ENCODE measurements at regions not wholly inside any gene's neighbourhood (a gene's known extent, or its start where the extent isn't known, plus 50 kb on each side); places are given as distances from the start of the nearest gene placed in this dataset.
"Not testable (repeated sequence)": the region's sequence is repeated elsewhere in the genome, so short reads cannot be mapped to it uniquely, and the experiment has no call there.

GRCh38 chr9:27818348-27818747 is 245.1 kb upstream of the C9orf72 start:
- Histone ChIP-seq H3F3A (ENCODE audit: insufficient read depth, low read depth) (no peaks in the 10 kb centered on the region), H4K20me1 (ENCODE audit: insufficient read depth) (no peaks in the 10 kb centered on the region), H3K79me2 (ENCODE audit: low read depth) (no peaks in the 10 kb centered on the region), H2AFZ (no peak overlapping the region), H3K27me3 (ENCODE audit: insufficient read depth, low read depth) (no peaks in the 10 kb centered on the region), H3K4me3 (no peak overlapping the region), H3K27ac (no peak overlapping the region), H3K36me3 (ENCODE audit: low read depth) (no peaks in the 10 kb centered on the region), H3K4me2 (no peak overlapping the region), H3K9me2 (ENCODE audit: insufficient read depth) (no peaks in the 10 kb centered on the region), H3K4me1 (replicated peaks; ENCODE audit: insufficient read depth) (no peaks in the 10 kb centered on the region), H3K9me3 (ENCODE audit: insufficient read depth, low read depth) (no peaks in the 10 kb centered on the region)
- intact Hi-C loops (cut with micrococcal nuclease; ENCODE audit: unreplicated experiment), result no loop called here
- DNase-seq, result no peak
- ChIA-PET CTCF (no interaction called here), POLR2A (ENCODE audit: unreplicated experiment) (no interaction called here)
- BruUV-seq (replicated peaks), result no TSS peak
- TF ChIP-seq CTCF (conservative IDR thresholded peaks at IDR 0.05) (no peak), EZH2 (IDR thresholded peaks at IDR 0.05; ENCODE audit: low read depth) (no peak)

GRCh38 chr9:27828908-27829307 is 255.6 kb upstream of the C9orf72 start:
- intact Hi-C loops (cut with micrococcal nuclease; ENCODE audit: unreplicated experiment), result no loop called here
- TF ChIP-seq CTCF (conservative IDR thresholded peaks at IDR 0.05) (no peak), EZH2 (IDR thresholded peaks at IDR 0.05; ENCODE audit: low read depth) (no peak)
- Histone ChIP-seq H3K36me3 (ENCODE audit: low read depth) (no peaks in the 10 kb centered on the region), H3K9me2 (ENCODE audit: insufficient read depth) (no peaks in the 10 kb centered on the region), H4K20me1 (ENCODE audit: insufficient read depth) (no peaks in the 10 kb centered on the region), H3K9me3 (ENCODE audit: insufficient read depth, low read depth) (no peaks in the 10 kb centered on the region), H3K27ac (no peak overlapping the region), H3K79me2 (ENCODE audit: low read depth) (no peaks in the 10 kb centered on the region), H3F3A (ENCODE audit: insufficient read depth, low read depth) (no peaks in the 10 kb centered on the region), H3K4me1 (replicated peaks; ENCODE audit: insufficient read depth) (no peaks in the 10 kb centered on the region), H3K4me2 (no peak overlapping the region), H3K4me3 (no peak overlapping the region), H3K27me3 (ENCODE audit: insufficient read depth, low read depth) (no peaks in the 10 kb centered on the region), H2AFZ (no peak overlapping the region)
- BruUV-seq (replicated peaks), result no TSS peak
- DNase-seq, result no peak
- CTCF ChIA-PET, result no interaction called here
- POLR2A ChIA-PET (ENCODE audit: unreplicated experiment), result no interaction called here

GRCh38 chr9:27829621-27830020 is 256.3 kb upstream of the C9orf72 start:
- Histone ChIP-seq H3K79me2 (ENCODE audit: low read depth) (no peaks in the 10 kb centered on the region), H3K27ac (no peak overlapping the region), H3K9me2 (ENCODE audit: insufficient read depth) (no peaks in the 10 kb centered on the region), H2AFZ (no peak overlapping the region), H3K36me3 (ENCODE audit: low read depth) (no peaks in the 10 kb centered on the region), H3K27me3 (ENCODE audit: insufficient read depth, low read depth) (no peaks in the 10 kb centered on the region), H3F3A (ENCODE audit: insufficient read depth, low read depth) (no peaks in the 10 kb centered on the region), H4K20me1 (ENCODE audit: insufficient read depth) (no peaks in the 10 kb centered on the region), H3K9me3 (ENCODE audit: insufficient read depth, low read depth) (no peaks in the 10 kb centered on the region), H3K4me1 (replicated peaks; ENCODE audit: insufficient read depth) (no peaks in the 10 kb centered on the region), H3K4me3 (no peak overlapping the region), H3K4me2 (no peak overlapping the region)
- intact Hi-C loops (cut with micrococcal nuclease; ENCODE audit: unreplicated experiment), result no loop called here
- no peak for DNase-seq
- POLR2A ChIA-PET (ENCODE audit: unreplicated experiment), result no interaction called here
- TF ChIP-seq EZH2 (IDR thresholded peaks at IDR 0.05; ENCODE audit: low read depth) (no peak), CTCF (conservative IDR thresholded peaks at IDR 0.05) (no peak)
- BruUV-seq (replicated peaks), result no TSS peak
- CTCF ChIA-PET, result no interaction called here

- H3K9me2 ChIP-seq (ENCODE audit: insufficient read depth); H3F3A ChIP-seq (ENCODE audit: insufficient read depth, low read depth); H2AFZ ChIP-seq; intact Hi-C loops (cut with micrococcal nuclease; ENCODE audit: unreplicated experiment); H3K4me2 ChIP-seq; POLR2A ChIA-PET (ENCODE audit: unreplicated experiment); H3K4me1 ChIP-seq (replicated peaks; ENCODE audit: insufficient read depth); BruUV-seq (replicated peaks); DNase-seq; H3K36me3 ChIP-seq (ENCODE audit: low read depth); H3K79me2 ChIP-seq (ENCODE audit: low read depth); H4K20me1 ChIP-seq (ENCODE audit: insufficient read depth); CTCF ChIA-PET; H3K4me3 ChIP-seq; H3K27me3 ChIP-seq (ENCODE audit: insufficient read depth, low read depth); H3K27ac ChIP-seq; H3K9me3 ChIP-seq (ENCODE audit: insufficient read depth, low read depth): not testable (repeated sequence)
Measured at GRCh38 chr9:27832108-27832507, 258.8 kb upstream of the C9orf72 start.

All from PC-9 (cell line).